Lung (tissue), 11 donors: ENCODE measurements at regions not wholly inside any gene's neighbourhood (a gene's known extent, or its start where the extent isn't known, plus 50 kb on each side); places are given as distances from the start of the nearest gene placed in this dataset.

ENCODE experiments used
- ATAC-seq: fragments of 200-7000 bp; cut with Tn5 transposase; one replicate; pipeline ENCODE4 v1.9.1; 2020; ENCODE audit warnings: moderate number of reproducible peaks; ENCODE audit not compliant: insufficient read depth, low FRiP score
- DNase-seq, 3 donors: peaks; one replicate each; pipeline ENCODE4 v3.0.0-alpha.2; 2013 to 2017
- H3K27ac ChIP-seq, 2 donors: one replicate each; pipeline ENCODE4 v1.5.1; 2013; ENCODE audit warnings: mild to moderate bottlenecking in 2 of 2, moderate library complexity in 2 of 2, control low read depth in 1 of 2, inconsistent platforms in 1 of 2, low read depth in 1 of 2, low read length in 1 of 2
- H3K27me3 ChIP-seq, 3 donors: one replicate each; pipeline ENCODE4 v1.5.1; 2013; ENCODE audit warnings: low read length in 2 of 3; ENCODE audit not compliant: control insufficient read depth in 3 of 3, insufficient read depth in 3 of 3
- H3K36me3 ChIP-seq, 4 donors: one replicate each; pipeline ENCODE4 v1.5.1; 2013; ENCODE audit warnings: low read length in 4 of 4, mild to moderate bottlenecking in 1 of 4, moderate library complexity in 1 of 4; ENCODE audit not compliant: control insufficient read depth in 4 of 4, insufficient read depth in 4 of 4
- H3K4me1 ChIP-seq, 5 donors: one replicate each; pipeline ENCODE4 v1.5.1; 2013; ENCODE audit warnings: low read length in 5 of 5, mild to moderate bottlenecking in 2 of 5, moderate library complexity in 1 of 5; ENCODE audit not compliant: control insufficient read depth in 5 of 5, insufficient read depth in 5 of 5
- H3K4me3 ChIP-seq: one replicate; pipeline ENCODE4 v1.5.1; 2013; ENCODE audit warnings: mild to moderate bottlenecking, control low read depth, moderate library complexity
- H3K9ac ChIP-seq, 2 donors: one replicate each; pipeline ENCODE4 v1.5.1; 2013; ENCODE audit warnings: low read length in 2 of 2, control low read depth in 1 of 2; ENCODE audit not compliant: insufficient read depth in 1 of 2
- H3K9me3 ChIP-seq, 4 donors: one replicate each; pipeline ENCODE4 v1.5.1; 2013; ENCODE audit warnings: low read length in 3 of 4, mild to moderate bottlenecking in 1 of 4, moderate library complexity in 1 of 4; ENCODE audit not compliant: control insufficient read depth in 4 of 4, insufficient read depth in 3 of 4
- WGBS, 2 donors: extraction: QIAGEN DNeasy Blood & Tissue Kit; methylation state at CpG; one replicate each; pipeline ENCODE4 v1.1.7; 2013; 5-methylcytosine and 5-hydroxymethylcytosine counted together
- TF ChIP-seq, protein P1 (sequence below): IDR thresholded peaks from 2 replicates; pipeline ENCODE4 v1.5.1; 2012; ENCODE audit warnings: mild to moderate bottlenecking; ENCODE audit errors: control extremely low read depth, extremely low read depth
- donor health status: control.
- donor health status: control.
- donor health status: Bipolar disorder and iron deficiency.
- donor health status: healthy.
- donor health status: DM: yes; HTN: yes; CAD: no.

DNA sequence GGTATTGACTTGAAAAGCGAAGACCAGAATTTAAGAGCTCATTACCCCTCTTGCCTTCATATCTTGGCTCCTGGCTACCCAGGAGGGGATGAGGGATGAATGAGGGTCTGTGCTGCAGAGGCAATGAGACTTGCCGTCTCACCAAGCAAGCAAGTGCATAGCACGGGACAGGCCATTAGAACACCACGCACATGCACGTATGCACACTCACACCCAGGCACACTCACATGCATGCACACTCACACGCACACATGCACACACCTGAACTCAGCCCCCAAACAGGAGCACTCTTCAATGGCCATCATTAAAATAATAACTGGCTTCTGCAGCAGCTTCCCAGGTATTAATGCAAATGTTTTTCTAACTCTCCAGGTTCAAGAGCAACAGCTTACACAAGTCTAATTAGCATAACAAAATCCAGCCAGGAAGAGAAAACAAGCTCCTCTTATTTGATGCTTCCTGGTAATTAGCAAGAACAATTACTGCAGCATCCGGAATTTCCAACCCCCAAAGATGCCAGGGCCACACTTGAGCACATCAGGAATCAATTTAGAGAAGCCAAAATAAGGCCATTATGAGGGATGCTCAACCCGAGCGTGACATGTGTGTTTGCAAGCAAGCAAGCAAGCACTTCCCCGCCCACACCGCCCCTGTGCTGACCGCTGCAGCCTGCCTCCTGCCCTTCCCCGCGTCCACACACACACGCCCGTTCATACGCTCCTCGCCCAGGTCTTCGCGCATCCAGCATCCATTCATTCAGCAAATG lies 171.6 kb upstream of the TNRC6C start:
- no peaks in the 10 kb centered on the region for H3K36me3 ChIP-seq
- no peaks in the 10 kb centered on the region for H3K9me3 ChIP-seq
- ATAC-seq: no peak
- H3K27ac ChIP-seq: no peak overlapping the region
- peaks cover 0 to 8% (median 0%) of the 10 kb centered on the region in 3 donors for H3K27me3 ChIP-seq
- TF ChIP-seq, protein P1, sequence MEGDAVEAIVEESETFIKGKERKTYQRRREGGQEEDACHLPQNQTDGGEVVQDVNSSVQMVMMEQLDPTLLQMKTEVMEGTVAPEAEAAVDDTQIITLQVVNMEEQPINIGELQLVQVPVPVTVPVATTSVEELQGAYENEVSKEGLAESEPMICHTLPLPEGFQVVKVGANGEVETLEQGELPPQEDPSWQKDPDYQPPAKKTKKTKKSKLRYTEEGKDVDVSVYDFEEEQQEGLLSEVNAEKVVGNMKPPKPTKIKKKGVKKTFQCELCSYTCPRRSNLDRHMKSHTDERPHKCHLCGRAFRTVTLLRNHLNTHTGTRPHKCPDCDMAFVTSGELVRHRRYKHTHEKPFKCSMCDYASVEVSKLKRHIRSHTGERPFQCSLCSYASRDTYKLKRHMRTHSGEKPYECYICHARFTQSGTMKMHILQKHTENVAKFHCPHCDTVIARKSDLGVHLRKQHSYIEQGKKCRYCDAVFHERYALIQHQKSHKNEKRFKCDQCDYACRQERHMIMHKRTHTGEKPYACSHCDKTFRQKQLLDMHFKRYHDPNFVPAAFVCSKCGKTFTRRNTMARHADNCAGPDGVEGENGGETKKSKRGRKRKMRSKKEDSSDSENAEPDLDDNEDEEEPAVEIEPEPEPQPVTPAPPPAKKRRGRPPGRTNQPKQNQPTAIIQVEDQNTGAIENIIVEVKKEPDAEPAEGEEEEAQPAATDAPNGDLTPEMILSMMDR: no peak
- no peaks in the 10 kb centered on the region for H3K4me1 ChIP-seq
- no peak overlapping the region for H3K4me3 ChIP-seq
- 66 to 79% methylated on average over 20 of the region's 20 CpGs for WGBS, 2 donors
- DNase-seq: no peak
- H3K9ac ChIP-seq: no peak overlapping the region

DNA sequence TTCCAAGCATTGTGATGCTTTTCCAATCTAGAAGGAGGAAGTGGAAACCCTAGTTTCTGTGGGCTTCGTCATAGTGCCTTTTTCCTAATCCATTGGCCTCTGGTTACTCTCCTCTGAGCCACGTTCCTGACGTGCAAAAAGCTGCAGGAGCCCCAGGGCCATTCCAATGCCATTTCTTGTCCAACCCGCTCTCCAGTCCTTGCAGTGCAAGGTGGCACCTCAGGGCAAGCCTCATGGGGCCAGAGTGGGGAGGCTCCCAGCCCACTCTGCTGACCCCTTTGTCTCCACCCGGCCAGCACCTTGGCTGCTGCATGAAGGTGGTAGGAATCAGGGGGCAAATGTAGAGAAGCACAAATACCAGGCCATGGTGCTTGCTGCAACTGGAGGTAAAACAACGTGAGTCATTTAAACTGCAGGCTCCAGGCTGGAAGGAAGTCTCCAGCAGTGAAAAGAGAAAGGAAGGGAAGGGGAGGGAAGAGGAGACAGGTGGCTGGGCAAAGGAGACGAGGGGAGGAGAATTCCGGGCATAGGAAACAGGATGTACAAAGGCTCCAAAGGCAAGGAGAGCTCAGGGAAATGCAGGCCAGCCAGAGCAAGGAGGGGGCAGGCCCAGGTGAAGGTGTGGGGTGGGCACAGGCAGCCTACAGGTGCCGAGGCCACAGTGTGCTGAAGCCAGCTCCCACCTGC lies 168.2 kb upstream of the TNRC6C start:
- TF ChIP-seq, protein P1: no peak
- no peak for DNase-seq
- no peak for ATAC-seq
- Histone ChIP-seq H3K9me3 (no peaks in the 10 kb centered on the region), H3K36me3 (no peaks in the 10 kb centered on the region), H3K4me1 (peaks cover 0 to 8% (median 0%) of the 10 kb centered on the region in 5 donors), H3K27me3 (peaks cover 0 to 18% (median 5%) of the 10 kb centered on the region in 3 donors), H3K9ac (no peak overlapping the region), H3K4me3 (no peak overlapping the region), H3K27ac (no peak overlapping the region)
- WGBS, 2 donors: 68 to 79% methylated on average over 9 of the region's 9 CpGs

DNA sequence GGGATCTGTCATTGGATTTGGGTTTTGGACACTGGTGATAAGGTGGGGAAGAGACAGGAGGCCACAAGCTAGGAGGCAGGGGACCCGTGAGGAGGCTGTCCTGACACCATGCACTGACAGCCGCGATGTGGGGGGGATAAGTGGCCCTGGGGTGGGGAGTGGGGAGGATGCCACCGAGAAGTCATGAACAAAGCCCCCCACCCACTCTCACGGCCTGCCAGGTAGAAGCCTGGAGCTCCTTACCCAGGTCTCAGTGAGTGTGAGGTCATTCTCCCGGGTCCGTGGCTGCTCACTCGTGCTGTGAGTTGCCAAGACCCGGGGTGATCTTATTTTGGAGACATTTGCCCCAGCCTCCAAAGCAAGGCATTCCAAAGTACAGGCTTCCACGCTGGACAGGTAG lies 165.9 kb upstream of the TNRC6C start:
- TF ChIP-seq, protein P1: no peak
- Histone ChIP-seq H3K9ac (no peak overlapping the region), H3K4me3 (no peak overlapping the region), H3K4me1 (peaks cover 0 to 11% (median 0%) of the 10 kb centered on the region in 5 donors), H3K9me3 (no peaks in the 10 kb centered on the region), H3K36me3 (no peaks in the 10 kb centered on the region), H3K27ac (no peak overlapping the region), H3K27me3 (peaks cover 0 to 10% (median 5%) of the 10 kb centered on the region in 3 donors)
- DNase-seq (no peak), ATAC-seq (no peak)
- 82 to 91% methylated on average over 10 of the region's 10 CpGs for WGBS, 2 donors
